Right atrium auricular region (tissue), 2 donors: ENCODE measurements at regions not wholly inside any gene's neighbourhood (a gene's known extent, or its start where the extent isn't known, plus 50 kb on each side); places are given as distances from the start of the nearest gene placed in this dataset.
A peak's percentile ranks its signal among the peaks of the same experiment; 100 is the strongest.

Source experiments
- DNase-seq: peaks from one replicate; pipeline ENCODE4 v3.0.0-alpha.2; 2019; ENCODE audit warnings: low spot score
- H3K27ac ChIP-seq, 2 donors: fragments of 200-600 bp; sonication (generic); 1 replicate in 1 of 2; 2 replicates in 1 of 2; pipeline ENCODE4 v1.5.1; 2016 to 2019
- H3K27me3 ChIP-seq, 2 donors: fragments of 200-600 bp; sonication (generic); one replicate each; pipeline versions ENCODE4 v1.5.1 to v1.6.0; 2017 to 2019
- H3K36me3 ChIP-seq: fragments of 200-600 bp; sonication (generic); one replicate; pipeline ENCODE4 v1.5.1; 2016
- H3K4me1 ChIP-seq, 2 donors: fragments of 200-600 bp; sonication (generic); one replicate each; pipeline versions ENCODE4 v1.5.1 to v1.6.0; 2017 to 2019
- H3K4me3 ChIP-seq, 2 donors: fragments of 200-600 bp; sonication (generic); 1 replicate in 1 of 2; 2 replicates in 1 of 2; pipeline ENCODE4 v1.5.1; 2017 to 2019; ENCODE audit warnings: mild to moderate bottlenecking in 1 of 2, moderate library complexity in 1 of 2
- H3K9me3 ChIP-seq, 2 donors: fragments of 200-600 bp; sonication (generic); one replicate each; pipeline ENCODE4 v1.5.1; 2019
- TF ChIP-seq, protein P1 (sequence below), 2 donors: fragments of 200-600 bp; sonication (generic); IDR thresholded peaks; one replicate each; pipeline ENCODE4 v1.5.1; 2019; ENCODE audit warnings: antibody characterized with exemption in 2 of 2

DNA sequence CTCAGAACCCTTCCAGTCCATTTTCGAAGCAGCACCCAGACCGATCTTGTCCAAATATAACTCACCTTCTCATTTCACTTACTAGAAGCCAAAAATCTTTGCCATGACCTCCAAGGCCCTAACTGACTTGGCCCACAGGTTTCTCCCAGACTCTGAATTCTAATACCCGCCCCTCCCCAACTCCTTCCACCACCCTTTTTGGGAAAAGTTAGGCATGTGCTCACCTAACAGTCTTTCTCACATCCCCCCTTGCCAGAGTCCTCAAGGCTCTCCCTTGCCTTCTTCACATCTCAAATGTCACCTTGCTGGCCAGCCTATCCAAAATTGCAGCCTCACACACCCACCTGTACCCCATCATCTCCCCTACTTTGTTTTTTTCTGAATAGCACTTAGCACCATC is 369.3 kb downstream of the NXPE2 start:
- Histone ChIP-seq H3K27ac (no peak overlapping the region), H3K9me3 (no peaks in the 10 kb centered on the region), H3K36me3 (no peaks in the 10 kb centered on the region), H3K4me3 (no peak overlapping the region), H3K27me3 (no peaks in the 10 kb centered on the region), H3K4me1 (no peaks in the 10 kb centered on the region)
- TF ChIP-seq, protein P1, sequence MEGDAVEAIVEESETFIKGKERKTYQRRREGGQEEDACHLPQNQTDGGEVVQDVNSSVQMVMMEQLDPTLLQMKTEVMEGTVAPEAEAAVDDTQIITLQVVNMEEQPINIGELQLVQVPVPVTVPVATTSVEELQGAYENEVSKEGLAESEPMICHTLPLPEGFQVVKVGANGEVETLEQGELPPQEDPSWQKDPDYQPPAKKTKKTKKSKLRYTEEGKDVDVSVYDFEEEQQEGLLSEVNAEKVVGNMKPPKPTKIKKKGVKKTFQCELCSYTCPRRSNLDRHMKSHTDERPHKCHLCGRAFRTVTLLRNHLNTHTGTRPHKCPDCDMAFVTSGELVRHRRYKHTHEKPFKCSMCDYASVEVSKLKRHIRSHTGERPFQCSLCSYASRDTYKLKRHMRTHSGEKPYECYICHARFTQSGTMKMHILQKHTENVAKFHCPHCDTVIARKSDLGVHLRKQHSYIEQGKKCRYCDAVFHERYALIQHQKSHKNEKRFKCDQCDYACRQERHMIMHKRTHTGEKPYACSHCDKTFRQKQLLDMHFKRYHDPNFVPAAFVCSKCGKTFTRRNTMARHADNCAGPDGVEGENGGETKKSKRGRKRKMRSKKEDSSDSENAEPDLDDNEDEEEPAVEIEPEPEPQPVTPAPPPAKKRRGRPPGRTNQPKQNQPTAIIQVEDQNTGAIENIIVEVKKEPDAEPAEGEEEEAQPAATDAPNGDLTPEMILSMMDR (IDR thresholded peaks at IDR 0.05): no peak
- DNase-seq: no peak

DNA sequence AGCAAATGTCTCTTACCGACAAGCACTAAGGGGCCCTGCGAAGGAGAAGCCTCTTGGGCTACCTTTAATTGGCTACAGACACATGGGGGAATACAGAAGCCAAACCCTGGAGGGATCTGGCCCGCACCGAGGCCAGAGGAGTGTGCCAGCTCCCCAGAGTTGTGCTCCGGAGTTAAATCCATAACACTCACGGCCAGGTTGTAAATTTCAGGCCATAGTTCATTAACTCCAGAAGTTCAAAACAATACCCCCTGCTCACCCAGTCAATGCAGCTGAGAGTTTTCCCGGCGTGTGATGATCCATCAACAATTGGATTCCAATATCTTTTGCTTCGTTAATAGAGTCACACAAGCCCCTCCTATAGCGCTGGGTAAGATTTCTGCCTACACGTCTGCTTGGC is 371.5 kb downstream of the NXPE2 start:
- Histone ChIP-seq H3K4me1 (no peaks in the 10 kb centered on the region), H3K9me3 (no peaks in the 10 kb centered on the region), H3K36me3 (no peaks in the 10 kb centered on the region), H3K27ac (no peak overlapping the region), H3K27me3 (no peaks in the 10 kb centered on the region), H3K4me3 (no peak overlapping the region)
- TF ChIP-seq, protein P1 (IDR thresholded peaks at IDR 0.05): no peak
- DNase-seq: peak; percentile 16

DNA sequence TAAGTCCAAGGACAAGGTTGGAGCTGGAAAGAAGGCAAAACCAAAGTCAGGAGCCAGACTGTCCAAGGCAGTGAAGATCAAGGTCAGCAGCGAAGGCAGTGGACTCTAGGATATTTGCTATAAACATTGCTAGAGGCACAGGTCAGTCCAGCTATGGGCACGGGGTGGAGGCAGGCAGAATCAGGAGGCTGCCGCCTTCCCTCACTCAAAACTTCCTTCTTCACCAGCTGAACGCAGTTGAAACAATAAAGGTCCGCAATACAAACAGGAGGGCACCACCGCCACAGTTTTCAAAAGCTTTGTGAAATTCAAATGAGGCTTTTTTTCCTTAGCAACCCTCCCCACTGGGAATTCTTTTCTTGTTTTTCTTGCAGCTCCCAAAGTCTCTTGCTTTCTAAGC is 372.4 kb downstream of the NXPE2 start:
- peak; percentile 13 for DNase-seq
- TF ChIP-seq, protein P1 (IDR thresholded peaks at IDR 0.05): no peak
- Histone ChIP-seq H3K9me3 (no peaks in the 10 kb centered on the region), H3K4me1 (no peaks in the 10 kb centered on the region), H3K27ac (no peak overlapping the region), H3K36me3 (no peaks in the 10 kb centered on the region), H3K4me3 (no peak overlapping the region), H3K27me3 (no peaks in the 10 kb centered on the region)

DNA sequence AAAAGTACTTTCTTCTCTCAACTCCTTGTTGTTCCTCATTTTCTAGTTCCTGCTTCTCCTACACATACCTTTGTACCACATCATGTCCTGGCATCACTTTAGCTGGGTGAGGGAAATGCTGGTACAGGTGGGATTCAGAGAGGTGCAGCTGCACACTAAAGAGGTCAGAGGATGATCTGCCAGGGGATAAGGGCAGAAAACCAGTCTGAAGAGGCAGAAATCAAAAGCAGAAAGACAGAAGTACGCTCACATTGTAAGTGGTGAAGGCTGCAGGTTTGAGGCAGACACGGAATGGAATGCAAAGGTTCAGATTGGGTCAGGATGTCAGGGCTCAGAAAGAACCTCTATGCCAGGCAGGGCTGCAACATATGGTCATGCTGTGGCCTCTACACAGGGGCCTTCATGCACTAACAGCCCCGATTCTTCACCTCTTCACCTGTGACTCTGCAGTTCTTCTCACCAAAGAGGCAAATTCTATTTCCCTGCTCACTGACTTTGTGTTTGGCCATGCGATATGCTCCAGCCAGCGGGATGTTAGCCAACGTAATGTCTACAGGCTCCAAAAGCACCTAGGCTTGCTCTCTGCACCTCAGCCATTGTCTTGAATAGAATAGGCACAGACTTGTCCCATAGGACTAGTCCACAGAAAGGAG is 373.7 kb downstream of the NXPE2 start:
- Histone ChIP-seq H3K36me3 (no peaks in the 10 kb centered on the region), H3K4me1 (no peaks in the 10 kb centered on the region), H3K27me3 (no peaks in the 10 kb centered on the region), H3K4me3 (no peak overlapping the region), H3K9me3 (peaks cover 0 to 8% of the 10 kb centered on the region in 2 donors), H3K27ac (no peak overlapping the region)
- TF ChIP-seq, protein P1 (IDR thresholded peaks at IDR 0.05): no peak
- DNase-seq: peak; percentile 16

DNA sequence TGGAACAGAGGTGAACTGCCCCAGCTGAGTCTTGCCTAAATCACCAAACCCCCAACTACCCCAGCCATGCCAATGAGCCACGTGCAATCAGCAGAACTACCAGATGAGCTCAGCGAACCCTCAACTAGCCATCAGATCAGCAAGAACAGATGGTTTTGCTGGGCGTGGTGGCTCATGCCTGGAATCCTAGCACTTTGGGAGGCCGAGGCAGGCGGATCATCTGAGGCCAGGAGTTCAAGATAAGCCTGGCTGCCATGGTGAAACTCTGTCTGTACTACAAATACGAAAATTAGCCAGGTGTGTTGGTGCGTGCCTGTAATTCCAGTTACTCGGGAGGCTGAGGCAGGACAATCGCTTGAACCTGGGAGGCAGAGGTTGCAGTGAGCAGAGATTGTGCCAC is 374.3 kb downstream of the NXPE2 start:
- Histone ChIP-seq H3K4me1 (no peaks in the 10 kb centered on the region), H3K9me3 (peaks cover 0 to 9% of the 10 kb centered on the region in 2 donors), H3K36me3 (no peaks in the 10 kb centered on the region), H3K27me3 (no peaks in the 10 kb centered on the region), H3K27ac (no peak overlapping the region), H3K4me3 (no peak overlapping the region)
- TF ChIP-seq, protein P1 (IDR thresholded peaks at IDR 0.05): no peak
- DNase-seq: peak; percentile 38
